OCI-LY3 (cell line): ENCODE measurements at regions not wholly inside any gene's neighbourhood (a gene's known extent, or its start where the extent isn't known, plus 50 kb on each side); places are given as distances from the start of the nearest gene placed in this dataset.

Experiments used
- H2AFZ ChIP-seq: fragments of 200-600, 300-600 bp; shearing (Covaris generic); 2 replicates; pipeline ENCODE4 v1.6.0; 2014; ENCODE audit warnings: antibody characterized with exemption, low read depth, low read length
- H3K27ac ChIP-seq: fragments of 200-600, 300-600 bp; sonication (generic); 2 replicates; pipeline ENCODE4 v1.5.1; 2014; ENCODE audit warnings: mild to moderate bottlenecking, low read length, moderate library complexity, mixed read lengths
- H3K27me3 ChIP-seq: fragments of 200-600, 300-600 bp; sonication (generic); 2 replicates; pipeline ENCODE4 v1.6.1; 2014; ENCODE audit warnings: low read depth, low read length, mixed read lengths
- H3K36me3 ChIP-seq: fragments of 200-600, 300-600 bp; sonication (generic); replicated peaks from 2 replicates; pipeline ENCODE3; 2014; ENCODE audit warnings: low read depth, low read length, mixed read lengths
- H3K4me1 ChIP-seq: fragments of 300-600, 200-600 bp; sonication (generic); 2 replicates; pipeline ENCODE4 v1.6.1; 2014; ENCODE audit warnings: low read length, mixed read lengths
- H3K4me2 ChIP-seq: fragments of 200-600, 300-600 bp; sonication (generic); 2 replicates; pipeline ENCODE4 v1.6.1; 2014; ENCODE audit warnings: low read length, mixed read lengths
- H3K4me3 ChIP-seq: fragments of 300-600, 200-600 bp; sonication (generic); 2 replicates; pipeline ENCODE4 v1.5.1; 2014; ENCODE audit warnings: antibody characterized with exemption, mild to moderate bottlenecking, low read length, moderate library complexity
- H3K79me2 ChIP-seq: fragments of 300-600, 200-600 bp; shearing (Covaris generic); 2 replicates; pipeline ENCODE4 v1.6.1; 2014; ENCODE audit warnings: mild to moderate bottlenecking, low read length, mixed read lengths
- H3K9ac ChIP-seq: fragments of 300-600, 200-600 bp; shearing (Covaris generic); 2 replicates; pipeline ENCODE4 v1.6.0; 2014; ENCODE audit warnings: mild to moderate bottlenecking, low read length, moderate library complexity
- H3K9me3 ChIP-seq: fragments of 200-600, 300-600 bp; shearing (Covaris generic); 2 replicates; pipeline ENCODE4 v1.6.1; 2014; ENCODE audit warnings: low read length, mixed read lengths; ENCODE audit not compliant: insufficient read depth
- H4K20me1 ChIP-seq: fragments of 200-600, 300-600 bp; sonication (generic); 2 replicates; pipeline ENCODE4 v1.6.1; 2016; ENCODE audit warnings: low read length, mixed read lengths; ENCODE audit not compliant: insufficient read depth
- EZH2phosphoT487 ChIP-seq: fragments of 200-600 bp; shearing (Covaris generic); IDR thresholded peaks from 2 replicates; pipeline ENCODE4 v1.6.1; 2018; ENCODE audit warnings: antibody characterized with exemption, mixed run types, low read depth
- TF ChIP-seq, protein P1 (sequence below): fragments of 200-600, 300-600 bp; sonication (generic); IDR thresholded peaks from 2 replicates; pipeline ENCODE4 v1.5.1; 2014; ENCODE audit warnings: antibody characterized with exemption, low read length, low read depth

DNA sequence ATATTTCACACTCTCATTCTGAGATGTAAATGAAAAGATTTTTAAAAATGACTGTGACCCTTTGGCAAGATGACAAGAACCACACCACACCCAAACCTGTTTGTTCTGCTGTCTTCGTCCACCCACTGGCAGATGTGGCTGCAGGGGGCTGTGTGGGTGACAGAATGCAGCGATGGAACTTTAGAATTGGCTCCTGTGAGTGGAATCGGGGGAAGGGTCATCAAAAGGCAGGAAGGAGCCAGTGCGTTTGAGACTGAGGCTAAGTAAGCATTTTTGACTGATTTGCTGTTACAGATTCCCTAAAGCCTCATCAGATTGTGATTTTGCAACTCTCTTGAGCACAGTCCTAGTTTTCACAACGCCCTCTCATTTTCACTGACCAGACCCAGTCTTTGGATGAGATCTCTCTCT, 111.2 kb upstream of the ADGRL2 start:
- Histone ChIP-seq H3K79me2 (no peaks in the 10 kb centered on the region), H3K27ac (no peak overlapping the region), H3K4me2 (peak overlapping the region; percentile 28; the same call in 1 of the 2 replicates), H4K20me1 (no peaks in the 10 kb centered on the region), H3K9me3 (no peaks in the 10 kb centered on the region), H3K4me3 (no peak overlapping the region), H3K4me1 (peaks cover 18% of the 10 kb centered on the region), H3K27me3 (no peaks in the 10 kb centered on the region), H2AFZ (no peak overlapping the region), H3K36me3 (no peaks in the 10 kb centered on the region), H3K9ac (no peak overlapping the region)
- TF ChIP-seq, protein P1, sequence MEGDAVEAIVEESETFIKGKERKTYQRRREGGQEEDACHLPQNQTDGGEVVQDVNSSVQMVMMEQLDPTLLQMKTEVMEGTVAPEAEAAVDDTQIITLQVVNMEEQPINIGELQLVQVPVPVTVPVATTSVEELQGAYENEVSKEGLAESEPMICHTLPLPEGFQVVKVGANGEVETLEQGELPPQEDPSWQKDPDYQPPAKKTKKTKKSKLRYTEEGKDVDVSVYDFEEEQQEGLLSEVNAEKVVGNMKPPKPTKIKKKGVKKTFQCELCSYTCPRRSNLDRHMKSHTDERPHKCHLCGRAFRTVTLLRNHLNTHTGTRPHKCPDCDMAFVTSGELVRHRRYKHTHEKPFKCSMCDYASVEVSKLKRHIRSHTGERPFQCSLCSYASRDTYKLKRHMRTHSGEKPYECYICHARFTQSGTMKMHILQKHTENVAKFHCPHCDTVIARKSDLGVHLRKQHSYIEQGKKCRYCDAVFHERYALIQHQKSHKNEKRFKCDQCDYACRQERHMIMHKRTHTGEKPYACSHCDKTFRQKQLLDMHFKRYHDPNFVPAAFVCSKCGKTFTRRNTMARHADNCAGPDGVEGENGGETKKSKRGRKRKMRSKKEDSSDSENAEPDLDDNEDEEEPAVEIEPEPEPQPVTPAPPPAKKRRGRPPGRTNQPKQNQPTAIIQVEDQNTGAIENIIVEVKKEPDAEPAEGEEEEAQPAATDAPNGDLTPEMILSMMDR = no peak
- TF ChIP-seq EZH2phosphoT487 = no peak

GRCh38 chr1:81682490-81682889, 118.2 kb upstream of the ADGRL2 start:
- no peaks in the 10 kb centered on the region for H3K79me2 ChIP-seq
- H3K9me3 ChIP-seq = no peaks in the 10 kb centered on the region
- no peak overlapping the region for H3K4me3 ChIP-seq
- TF ChIP-seq, protein P1 = no peak
- no peak for TF ChIP-seq EZH2phosphoT487
- H3K4me1 ChIP-seq = peaks cover 11% of the 10 kb centered on the region; the same call in 1 of the 2 replicates
- no peaks in the 10 kb centered on the region for H4K20me1 ChIP-seq
- no peak overlapping the region for H2AFZ ChIP-seq
- no peak overlapping the region for H3K27ac ChIP-seq
- H3K4me2 ChIP-seq = no peak overlapping the region
- no peak overlapping the region for H3K9ac ChIP-seq
- no peaks in the 10 kb centered on the region for H3K36me3 ChIP-seq
- no peaks in the 10 kb centered on the region for H3K27me3 ChIP-seq

DNA sequence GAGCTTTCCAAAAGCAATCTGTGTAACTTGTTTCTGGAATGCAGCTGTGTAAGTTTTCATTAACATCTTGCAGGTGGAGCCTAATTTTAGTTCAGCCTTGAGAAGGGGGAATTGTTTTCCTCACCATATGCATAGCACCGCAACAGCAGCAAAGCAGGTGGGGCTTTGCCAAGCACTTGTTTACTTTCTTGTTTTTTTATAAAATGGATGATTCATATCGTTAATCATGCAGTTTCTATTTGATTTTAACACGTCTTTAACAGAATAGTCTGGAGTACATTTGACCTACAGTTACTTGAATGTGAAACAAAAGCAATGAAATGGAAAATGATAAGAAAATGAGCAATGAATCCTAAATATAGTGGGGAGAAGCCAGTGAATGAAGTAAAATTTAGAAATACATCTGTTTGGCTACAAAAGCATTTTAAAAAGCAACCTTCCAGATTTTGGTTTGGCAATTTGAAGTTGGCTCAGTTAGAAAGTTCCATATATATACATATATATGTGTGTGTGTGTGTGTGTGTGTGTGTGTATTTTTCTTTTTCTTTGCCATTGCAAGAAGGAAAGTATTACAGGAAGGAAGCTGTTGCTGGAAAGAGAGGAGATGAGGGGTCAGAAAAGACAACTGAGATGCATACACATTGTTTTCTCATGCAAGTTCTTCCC, 119.0 kb upstream of the ADGRL2 start:
- H3K36me3 ChIP-seq = no peaks in the 10 kb centered on the region
- H3K9ac ChIP-seq = no peak overlapping the region
- H2AFZ ChIP-seq = no peak overlapping the region
- no peaks in the 10 kb centered on the region for H3K9me3 ChIP-seq
- no peak overlapping the region for H3K27ac ChIP-seq
- no peak for TF ChIP-seq EZH2phosphoT487
- TF ChIP-seq, protein P1 = no peak
- no peaks in the 10 kb centered on the region for H3K27me3 ChIP-seq
- H3K4me3 ChIP-seq = no peak overlapping the region
- no peaks in the 10 kb centered on the region for H4K20me1 ChIP-seq
- H3K79me2 ChIP-seq = no peaks in the 10 kb centered on the region
- peak overlapping the region; percentile 5; the same call in 1 of the 2 replicates for H3K4me2 ChIP-seq
- H3K4me1 ChIP-seq = peaks cover 11% of the 10 kb centered on the region; the same call in 1 of the 2 replicates

DNA sequence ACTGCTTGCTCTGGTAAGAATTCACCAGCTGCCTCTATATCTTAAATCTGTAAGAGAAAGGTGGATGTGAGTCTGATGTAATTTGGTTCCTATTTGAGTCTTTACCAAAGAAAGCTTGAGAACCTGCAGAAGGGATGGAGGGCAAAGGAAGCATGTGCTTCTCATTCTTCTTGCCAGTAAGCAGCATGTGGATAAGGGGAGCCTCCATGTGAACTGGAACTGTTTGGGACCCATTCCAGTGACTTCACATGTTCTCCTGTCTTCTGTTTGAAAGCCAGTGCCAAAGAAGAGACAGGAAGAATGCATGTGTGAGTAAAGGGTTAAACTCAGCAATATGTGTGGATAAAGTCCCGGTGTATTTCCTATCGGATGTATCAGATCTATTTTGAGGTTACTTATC, 119.6 kb upstream of the ADGRL2 start:
- Histone ChIP-seq H4K20me1 (no peaks in the 10 kb centered on the region), H3K27me3 (no peaks in the 10 kb centered on the region), H3K4me1 (peaks cover 11% of the 10 kb centered on the region; the same call in 1 of the 2 replicates), H3K9me3 (no peaks in the 10 kb centered on the region), H3K79me2 (no peaks in the 10 kb centered on the region), H3K4me3 (no peak overlapping the region), H3K9ac (no peak overlapping the region), H3K36me3 (no peaks in the 10 kb centered on the region), H3K27ac (no peak overlapping the region), H3K4me2 (no peak overlapping the region; the same call in 1 of the 2 replicates), H2AFZ (no peak overlapping the region)
- TF ChIP-seq EZH2phosphoT487 = no peak
- TF ChIP-seq, protein P1 = no peak
